ENCODE measurements at regions not wholly inside any gene's neighbourhood (a gene's known extent, or its start where the extent isn't known, plus 50 kb on each side); places are given as distances from the start of the nearest gene placed in this dataset.

DNA sequence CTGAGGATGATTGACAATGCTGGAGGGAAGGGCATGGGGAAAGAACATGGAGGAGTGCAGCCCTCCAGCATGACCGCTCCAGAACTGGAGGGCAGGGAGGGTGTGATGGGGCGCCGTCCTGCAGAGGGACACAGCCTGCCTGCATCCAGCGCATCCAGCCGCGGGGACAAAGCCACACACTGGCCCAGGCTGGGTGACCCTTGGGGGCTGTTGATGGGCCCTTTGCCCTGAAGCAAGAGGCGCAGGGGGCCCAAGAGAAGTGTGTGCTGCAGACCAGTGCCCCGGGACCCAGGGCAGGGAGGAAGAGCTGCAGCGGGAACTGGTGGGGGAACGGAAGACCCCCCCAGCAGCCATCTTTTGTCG is 169.8 kb upstream of the PPP1R26 start:
- TF ChIP-seq POLR2AphosphoS5 (IDR thresholded peaks at IDR 0.05; ENCODE audit: low read depth, low read length) (no peak), TAF1 (IDR thresholded peaks at IDR 0.05; ENCODE audit: borderline replicate concordance, insufficient read depth, low read length) (no peak), SIN3A (IDR thresholded peaks at IDR 0.05; ENCODE audit: borderline replicate concordance, insufficient read depth, low read length) (no peak)
- TF ChIP-seq, protein P1, sequence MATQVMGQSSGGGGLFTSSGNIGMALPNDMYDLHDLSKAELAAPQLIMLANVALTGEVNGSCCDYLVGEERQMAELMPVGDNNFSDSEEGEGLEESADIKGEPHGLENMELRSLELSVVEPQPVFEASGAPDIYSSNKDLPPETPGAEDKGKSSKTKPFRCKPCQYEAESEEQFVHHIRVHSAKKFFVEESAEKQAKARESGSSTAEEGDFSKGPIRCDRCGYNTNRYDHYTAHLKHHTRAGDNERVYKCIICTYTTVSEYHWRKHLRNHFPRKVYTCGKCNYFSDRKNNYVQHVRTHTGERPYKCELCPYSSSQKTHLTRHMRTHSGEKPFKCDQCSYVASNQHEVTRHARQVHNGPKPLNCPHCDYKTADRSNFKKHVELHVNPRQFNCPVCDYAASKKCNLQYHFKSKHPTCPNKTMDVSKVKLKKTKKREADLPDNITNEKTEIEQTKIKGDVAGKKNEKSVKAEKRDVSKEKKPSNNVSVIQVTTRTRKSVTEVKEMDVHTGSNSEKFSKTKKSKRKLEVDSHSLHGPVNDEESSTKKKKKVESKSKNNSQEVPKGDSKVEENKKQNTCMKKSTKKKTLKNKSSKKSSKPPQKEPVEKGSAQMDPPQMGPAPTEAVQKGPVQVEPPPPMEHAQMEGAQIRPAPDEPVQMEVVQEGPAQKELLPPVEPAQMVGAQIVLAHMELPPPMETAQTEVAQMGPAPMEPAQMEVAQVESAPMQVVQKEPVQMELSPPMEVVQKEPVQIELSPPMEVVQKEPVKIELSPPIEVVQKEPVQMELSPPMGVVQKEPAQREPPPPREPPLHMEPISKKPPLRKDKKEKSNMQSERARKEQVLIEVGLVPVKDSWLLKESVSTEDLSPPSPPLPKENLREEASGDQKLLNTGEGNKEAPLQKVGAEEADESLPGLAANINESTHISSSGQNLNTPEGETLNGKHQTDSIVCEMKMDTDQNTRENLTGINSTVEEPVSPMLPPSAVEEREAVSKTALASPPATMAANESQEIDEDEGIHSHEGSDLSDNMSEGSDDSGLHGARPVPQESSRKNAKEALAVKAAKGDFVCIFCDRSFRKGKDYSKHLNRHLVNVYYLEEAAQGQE (IDR thresholded peaks at IDR 0.05; ENCODE audit: insufficient read depth in 1 of 2, low read depth in 2 of 2, low read length in 2 of 2): no peak
